ENCODE measurements at regions not wholly inside any gene's neighbourhood (a gene's known extent, or its start where the extent isn't known, plus 50 kb on each side); places are given as distances from the start of the nearest gene placed in this dataset.
"Not testable (repeated sequence)": the region's sequence is repeated elsewhere in the genome, so short reads cannot be mapped to it uniquely, and the experiment has no call there.

DNA sequence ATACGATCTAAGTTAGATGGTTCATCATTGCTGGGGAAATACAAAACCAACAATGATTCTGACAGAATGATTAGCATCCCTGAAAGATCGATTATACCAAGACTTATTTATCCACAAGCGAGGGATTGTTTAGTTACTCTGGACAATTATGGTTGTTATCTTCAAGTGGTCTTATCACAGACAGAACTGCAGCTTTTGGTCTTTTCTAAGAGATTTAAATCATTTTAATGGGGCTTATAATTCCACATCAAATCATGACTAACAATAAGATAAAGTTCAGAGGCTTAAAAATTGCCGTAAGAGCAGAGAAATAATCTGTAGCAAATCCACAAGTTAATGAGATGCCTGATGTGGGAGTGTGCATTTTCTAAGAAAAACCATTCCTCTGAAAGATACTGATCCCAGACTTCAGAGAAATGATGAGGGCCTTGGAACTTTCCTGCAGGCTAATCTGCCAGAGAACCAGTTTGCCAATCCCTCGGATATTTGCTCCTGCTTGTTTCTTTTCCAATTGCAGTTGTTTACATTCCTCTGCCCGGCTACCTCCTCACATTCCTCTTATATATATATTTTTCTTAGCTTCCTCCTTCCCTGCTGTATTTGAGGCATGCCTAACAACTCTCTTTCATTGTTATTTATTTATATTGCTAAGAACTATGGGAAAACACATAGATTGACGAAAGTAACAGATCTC is 134.8 kb downstream of the BACH1 start:
- FAIRE-seq (no peak), DNase-seq (ENCODE audit: low read depth, low spot score) (no peak)
- no peaks in the 10 kb centered on the region for H4K20me1 ChIP-seq (ENCODE audit: control insufficient read depth, extremely low read depth, insufficient read depth, low read length)
- H2AFZ ChIP-seq (ENCODE audit: control insufficient read depth, low read length): no peak overlapping the region
- H3K36me3 ChIP-seq (ENCODE audit: control insufficient read depth in 2 of 2, extremely low read depth in 1 of 2, insufficient read depth in 2 of 2, low read length in 2 of 2): no peaks in the 10 kb centered on the region
- no peak overlapping the region for H3K4me3 ChIP-seq (ENCODE audit: control insufficient read depth in 2 of 3, extremely low read depth in 1 of 3, insufficient read depth in 2 of 3, low read depth in 1 of 3, low read length in 3 of 3)
- H3K4me2 ChIP-seq (ENCODE audit: control insufficient read depth, extremely low read depth, insufficient read depth, low read depth, low read length): no peak overlapping the region
- no peaks in the 10 kb centered on the region for H3K79me2 ChIP-seq (ENCODE audit: control insufficient read depth, insufficient read depth, low read length)
- no peaks in the 10 kb centered on the region for H3K4me1 ChIP-seq (ENCODE audit: control insufficient read depth, extremely low read depth, insufficient read depth, low read length)
- no peaks in the 10 kb centered on the region for H3K9me1 ChIP-seq (ENCODE audit: control insufficient read depth, extremely low read depth, insufficient read depth, low read length)
- H3K27ac ChIP-seq (ENCODE audit: control insufficient read depth, insufficient read depth, low read length): no peak overlapping the region
- dilution Hi-C loops (cut with MboI; ENCODE audit: extremely low pct_ligation_motif_present, low sequenced_read_pairs): no loop called here
- no peaks in the 10 kb centered on the region for H3K9me3 ChIP-seq (ENCODE audit: control insufficient read depth, low read depth, low read length)
- no peak overlapping the region for H3K9ac ChIP-seq (ENCODE audit: control insufficient read depth, extremely low read depth, insufficient read depth, low read length)
- TF ChIP-seq EZH2 (IDR thresholded peaks at IDR 0.05; ENCODE audit: low read length): no peak
- TF ChIP-seq, protein P1, sequence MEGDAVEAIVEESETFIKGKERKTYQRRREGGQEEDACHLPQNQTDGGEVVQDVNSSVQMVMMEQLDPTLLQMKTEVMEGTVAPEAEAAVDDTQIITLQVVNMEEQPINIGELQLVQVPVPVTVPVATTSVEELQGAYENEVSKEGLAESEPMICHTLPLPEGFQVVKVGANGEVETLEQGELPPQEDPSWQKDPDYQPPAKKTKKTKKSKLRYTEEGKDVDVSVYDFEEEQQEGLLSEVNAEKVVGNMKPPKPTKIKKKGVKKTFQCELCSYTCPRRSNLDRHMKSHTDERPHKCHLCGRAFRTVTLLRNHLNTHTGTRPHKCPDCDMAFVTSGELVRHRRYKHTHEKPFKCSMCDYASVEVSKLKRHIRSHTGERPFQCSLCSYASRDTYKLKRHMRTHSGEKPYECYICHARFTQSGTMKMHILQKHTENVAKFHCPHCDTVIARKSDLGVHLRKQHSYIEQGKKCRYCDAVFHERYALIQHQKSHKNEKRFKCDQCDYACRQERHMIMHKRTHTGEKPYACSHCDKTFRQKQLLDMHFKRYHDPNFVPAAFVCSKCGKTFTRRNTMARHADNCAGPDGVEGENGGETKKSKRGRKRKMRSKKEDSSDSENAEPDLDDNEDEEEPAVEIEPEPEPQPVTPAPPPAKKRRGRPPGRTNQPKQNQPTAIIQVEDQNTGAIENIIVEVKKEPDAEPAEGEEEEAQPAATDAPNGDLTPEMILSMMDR (optimal IDR thresholded peaks at IDR 0.05 in 1 of 3, IDR thresholded peaks at IDR 0.05 in 1 of 3, conservative IDR thresholded peaks at IDR 0.05 in 1 of 3; ENCODE audit: extremely low read depth in 1 of 3, insufficient read depth in 2 of 3, low read length in 3 of 3): no peak
- no peaks in the 10 kb centered on the region for H3K27me3 ChIP-seq (ENCODE audit: control insufficient read depth, extremely low read depth, insufficient read depth, low read length)

DNA sequence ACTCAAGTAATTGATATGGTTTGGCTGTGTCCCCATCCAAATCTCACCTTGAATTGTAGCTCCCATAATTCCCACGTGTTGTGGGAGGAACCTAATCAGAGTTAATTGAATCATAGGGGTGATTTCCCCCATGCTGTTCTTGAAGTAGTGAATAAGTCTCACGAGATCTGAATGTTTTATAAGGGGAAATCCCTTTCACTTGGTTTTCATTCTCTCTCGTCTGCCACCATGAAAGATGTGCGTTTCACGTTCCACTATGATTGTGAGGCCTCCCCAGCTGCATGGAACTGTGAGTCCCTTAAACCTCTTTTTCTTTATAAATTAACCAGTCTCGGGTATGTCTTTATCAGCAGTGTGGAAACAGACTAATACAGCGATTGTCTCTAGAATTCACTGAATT is 135.4 kb downstream of the BACH1 start:
- H3K4me3 ChIP-seq (ENCODE audit: control insufficient read depth in 2 of 3, extremely low read depth in 1 of 3, insufficient read depth in 2 of 3, low read depth in 1 of 3, low read length in 3 of 3): no peak overlapping the region
- DNase-seq (ENCODE audit: low read depth, low spot score) (no peak), FAIRE-seq (no peak)
- H3K79me2 ChIP-seq (ENCODE audit: control insufficient read depth, insufficient read depth, low read length): no peaks in the 10 kb centered on the region
- no peak overlapping the region for H2AFZ ChIP-seq (ENCODE audit: control insufficient read depth, low read length)
- H3K36me3 ChIP-seq (ENCODE audit: control insufficient read depth in 2 of 2, extremely low read depth in 1 of 2, insufficient read depth in 2 of 2, low read length in 2 of 2): no peaks in the 10 kb centered on the region
- TF ChIP-seq, protein P1 (optimal IDR thresholded peaks at IDR 0.05 in 1 of 3, IDR thresholded peaks at IDR 0.05 in 1 of 3, conservative IDR thresholded peaks at IDR 0.05 in 1 of 3; ENCODE audit: extremely low read depth in 1 of 3, insufficient read depth in 2 of 3, low read length in 3 of 3): no peak
- TF ChIP-seq EZH2 (IDR thresholded peaks at IDR 0.05; ENCODE audit: low read length): no peak
- no peak overlapping the region for H3K27ac ChIP-seq (ENCODE audit: control insufficient read depth, insufficient read depth, low read length)
- dilution Hi-C loops (cut with MboI; ENCODE audit: extremely low pct_ligation_motif_present, low sequenced_read_pairs): no loop called here
- no peaks in the 10 kb centered on the region for H3K4me1 ChIP-seq (ENCODE audit: control insufficient read depth, extremely low read depth, insufficient read depth, low read length)
- H3K9me3 ChIP-seq (ENCODE audit: control insufficient read depth, low read depth, low read length): no peaks in the 10 kb centered on the region
- no peaks in the 10 kb centered on the region for H3K27me3 ChIP-seq (ENCODE audit: control insufficient read depth, extremely low read depth, insufficient read depth, low read length)
- H3K9me1 ChIP-seq (ENCODE audit: control insufficient read depth, extremely low read depth, insufficient read depth, low read length): no peaks in the 10 kb centered on the region
- no peak overlapping the region for H3K4me2 ChIP-seq (ENCODE audit: control insufficient read depth, extremely low read depth, insufficient read depth, low read depth, low read length)
- H4K20me1 ChIP-seq (ENCODE audit: control insufficient read depth, extremely low read depth, insufficient read depth, low read length): no peaks in the 10 kb centered on the region
- H3K9ac ChIP-seq (ENCODE audit: control insufficient read depth, extremely low read depth, insufficient read depth, low read length): no peak overlapping the region

DNA sequence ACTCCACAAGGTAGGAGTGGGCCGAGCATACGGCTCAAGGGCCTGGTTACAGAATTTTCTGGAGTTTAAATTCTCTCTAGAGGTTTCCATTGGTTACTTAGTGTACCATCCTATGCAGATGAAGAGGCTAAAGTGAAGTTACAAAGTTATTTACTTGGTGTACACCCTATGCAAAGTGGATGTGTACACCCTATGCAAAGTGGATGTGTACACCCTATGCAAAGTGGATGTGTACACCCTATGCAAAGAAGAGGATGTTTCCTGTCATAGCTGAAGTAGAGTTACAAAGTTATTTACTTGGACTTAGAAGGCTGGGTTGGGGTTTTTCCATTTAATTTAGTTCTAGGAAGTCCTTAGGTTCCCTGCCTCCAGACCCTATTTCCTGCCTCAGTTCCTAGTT is 136.3 kb downstream of the BACH1 start:
- H3K9me1 ChIP-seq (ENCODE audit: control insufficient read depth, extremely low read depth, insufficient read depth, low read length); H3K27ac ChIP-seq (ENCODE audit: control insufficient read depth, insufficient read depth, low read length); H4K20me1 ChIP-seq (ENCODE audit: control insufficient read depth, extremely low read depth, insufficient read depth, low read length); DNase-seq (ENCODE audit: low read depth, low spot score); H2AFZ ChIP-seq (ENCODE audit: control insufficient read depth, low read length); FAIRE-seq; dilution Hi-C loops (cut with MboI; ENCODE audit: extremely low pct_ligation_motif_present, low sequenced_read_pairs); H3K27me3 ChIP-seq (ENCODE audit: control insufficient read depth, extremely low read depth, insufficient read depth, low read length); H3K9me3 ChIP-seq (ENCODE audit: control insufficient read depth, low read depth, low read length); H3K9ac ChIP-seq (ENCODE audit: control insufficient read depth, extremely low read depth, insufficient read depth, low read length); H3K4me3 ChIP-seq (ENCODE audit: control insufficient read depth in 2 of 3, extremely low read depth in 1 of 3, insufficient read depth in 2 of 3, low read depth in 1 of 3, low read length in 3 of 3); H3K36me3 ChIP-seq (ENCODE audit: control insufficient read depth in 2 of 2, extremely low read depth in 1 of 2, insufficient read depth in 2 of 2, low read length in 2 of 2); H3K79me2 ChIP-seq (ENCODE audit: control insufficient read depth, insufficient read depth, low read length); H3K4me1 ChIP-seq (ENCODE audit: control insufficient read depth, extremely low read depth, insufficient read depth, low read length); H3K4me2 ChIP-seq (ENCODE audit: control insufficient read depth, extremely low read depth, insufficient read depth, low read depth, low read length): not testable (repeated sequence)
